GM04504 (cell line): ENCODE measurements at regions not wholly inside any gene's neighbourhood (a gene's known extent, or its start where the extent isn't known, plus 50 kb on each side); places are given as distances from the start of the nearest gene placed in this dataset.
"Not testable (repeated sequence)": the region's sequence is repeated elsewhere in the genome, so short reads cannot be mapped to it uniquely, and the experiment has no call there.

Source experiments
- DNase-seq: peaks from one replicate; pipeline ENCODE4 v3.0.0-alpha.2; 2012; ENCODE audit warnings: low read depth

GRCh38 chr6:84876723-84877514 is 112.5 kb upstream of the TBX18 start:
- no peak for DNase-seq

- no peak for DNase-seq
These were observed 108.8 kb upstream of the TBX18 start for GRCh38 chr6:84872996-84873723.

GRCh38 chr6:84871925-84872324 is 107.5 kb upstream of the TBX18 start:
- DNase-seq = no peak

GRCh38 chr6:84870672-84871071 is 106.3 kb upstream of the TBX18 start:
- DNase-seq = no peak

GRCh38 chr6:84868149-84868548 is 103.8 kb upstream of the TBX18 start:
- DNase-seq = no peak

- peak; percentile 6 for DNase-seq
These were observed 103.1 kb upstream of the TBX18 start for GRCh38 chr6:84867521-84867920.

- no peak for DNase-seq
These were observed 102.3 kb upstream of the TBX18 start for GRCh38 chr6:84866715-84867114.

- not testable (repeated sequence) for DNase-seq
These were observed 101.0 kb upstream of the TBX18 start for GRCh38 chr6:84865372-84865771.

GRCh38 chr6:84862843-84863242 is 98.4 kb upstream of the TBX18 start:
- DNase-seq = no peak

GRCh38 chr6:84860920-84861319 is 96.5 kb upstream of the TBX18 start:
- no peak for DNase-seq

- no peak for DNase-seq
These were observed 96.1 kb upstream of the TBX18 start for GRCh38 chr6:84860509-84860908.

- DNase-seq = no peak
These were observed 90.5 kb upstream of the TBX18 start for GRCh38 chr6:84854811-84855400.

GRCh38 chr6:84853901-84854300 is 89.5 kb upstream of the TBX18 start:
- no peak for DNase-seq

- DNase-seq = no peak
These were observed 84.6 kb upstream of the TBX18 start for GRCh38 chr6:84848960-84849359.

GRCh38 chr6:84847390-84848160 is 83.2 kb upstream of the TBX18 start:
- no peak for DNase-seq

GRCh38 chr6:84842525-84843166 is 78.2 kb upstream of the TBX18 start:
- DNase-seq = no peak

GRCh38 chr6:84837068-84837866 is 72.9 kb upstream of the TBX18 start:
- not testable (repeated sequence) for DNase-seq

- DNase-seq = no peak
These were observed 72.0 kb upstream of the TBX18 start for GRCh38 chr6:84836366-84836765.

GRCh38 chr6:84835340-84835739 is 70.9 kb upstream of the TBX18 start:
- no peak for DNase-seq

GRCh38 chr6:84831924-84832323 is 67.5 kb upstream of the TBX18 start:
- not testable (repeated sequence) for DNase-seq

- no peak for DNase-seq
These were observed 61.1 kb upstream of the TBX18 start for GRCh38 chr6:84825461-84825860.
